ENCODE measurements at regions not wholly inside any gene's neighbourhood (a gene's known extent, or its start where the extent isn't known, plus 50 kb on each side); places are given as distances from the start of the nearest gene placed in this dataset.

DNA sequence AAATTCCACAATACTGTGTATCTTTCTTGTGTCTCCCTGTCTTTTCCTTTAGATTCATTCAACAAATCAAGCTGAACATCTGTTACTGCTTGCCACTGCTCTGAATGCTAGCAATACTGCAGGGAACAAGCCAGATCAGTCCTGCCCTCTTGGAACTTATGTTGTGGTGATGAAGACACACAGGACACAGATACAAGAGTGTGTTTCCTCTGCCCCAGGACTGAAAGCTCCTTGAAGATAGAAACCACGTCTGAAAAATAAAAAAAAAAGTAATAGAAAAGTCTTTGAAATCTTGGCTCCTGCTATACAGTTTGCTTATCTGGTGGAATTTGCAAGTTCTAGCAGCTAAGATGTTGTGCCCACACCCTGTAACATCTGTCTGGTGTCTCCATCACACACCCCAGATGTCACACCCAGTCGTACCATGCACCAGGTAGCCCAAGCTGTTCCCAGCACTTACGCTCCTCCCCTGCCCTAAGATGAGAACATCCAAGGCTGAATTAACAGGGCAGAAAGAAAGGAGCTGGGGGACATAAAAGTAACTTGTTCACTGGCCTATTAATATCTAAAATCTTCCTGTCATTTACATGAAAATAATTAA lies 80.2 kb upstream of the GALNT2 start:
- no peaks in the 10 kb centered on the region for H3K9me3 Mint-ChIP-seq
- peaks cover 0 to 8% (median 4%) of the 10 kb centered on the region in 5 donors for H3K27me3 Mint-ChIP-seq
- H3K27ac Mint-ChIP-seq = no peak overlapping the region
- H3K4me1 Mint-ChIP-seq = no peaks in the 10 kb centered on the region
- DNase-seq = no peak
- ATAC-seq = no peak
- H3K36me3 Mint-ChIP-seq = no peaks in the 10 kb centered on the region
- POLR2A ChIA-PET = no interaction called here
- H3K4me3 Mint-ChIP-seq = no peak overlapping the region

DNA sequence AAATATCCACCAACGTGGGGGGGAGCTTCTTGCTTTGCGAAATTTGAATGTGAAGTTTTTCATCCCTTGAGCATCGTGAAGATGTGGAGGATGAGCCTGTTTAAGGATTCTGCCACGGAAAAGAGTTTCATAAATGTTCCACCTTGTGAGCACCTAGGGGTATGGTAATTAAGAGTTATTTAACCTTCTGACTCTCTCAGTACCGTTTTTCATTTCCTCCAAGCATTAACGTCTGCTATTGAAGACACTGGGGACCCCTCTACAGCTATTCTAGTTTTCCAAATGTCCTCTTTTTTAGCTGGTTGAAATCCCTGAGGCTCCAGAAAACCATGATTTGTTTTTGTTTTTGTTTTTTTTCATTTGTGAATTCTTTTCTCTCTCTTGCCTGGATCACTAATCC lies 79.1 kb upstream of the GALNT2 start:
- H3K4me3 Mint-ChIP-seq = no peak overlapping the region
- peaks cover 0 to 4% (median 0%) of the 10 kb centered on the region in 5 donors for H3K27me3 Mint-ChIP-seq
- POLR2A ChIA-PET = no interaction called here
- H3K4me1 Mint-ChIP-seq = peaks cover 0 to 2% (median 0%) of the 10 kb centered on the region in 4 donors
- DNase-seq (no peak), ATAC-seq (no peak)
- H3K9me3 Mint-ChIP-seq = no peaks in the 10 kb centered on the region
- H3K36me3 Mint-ChIP-seq = no peaks in the 10 kb centered on the region
- no peak overlapping the region for H3K27ac Mint-ChIP-seq

- ATAC-seq (no peak), DNase-seq (no peak)
- Mint-ChIP-seq H3K4me1 (peaks cover 0 to 2% (median 0%) of the 10 kb centered on the region in 4 donors), H3K27me3 (peaks cover 0 to 4% (median 0%) of the 10 kb centered on the region in 5 donors), H3K9me3 (no peaks in the 10 kb centered on the region), H3K27ac (no peak overlapping the region), H3K36me3 (no peaks in the 10 kb centered on the region), H3K4me3 (no peak overlapping the region)
- POLR2A ChIA-PET = no interaction called here
Observed at GRCh38 chr1:229988534-229988933, 78.5 kb upstream of the GALNT2 start.

DNA sequence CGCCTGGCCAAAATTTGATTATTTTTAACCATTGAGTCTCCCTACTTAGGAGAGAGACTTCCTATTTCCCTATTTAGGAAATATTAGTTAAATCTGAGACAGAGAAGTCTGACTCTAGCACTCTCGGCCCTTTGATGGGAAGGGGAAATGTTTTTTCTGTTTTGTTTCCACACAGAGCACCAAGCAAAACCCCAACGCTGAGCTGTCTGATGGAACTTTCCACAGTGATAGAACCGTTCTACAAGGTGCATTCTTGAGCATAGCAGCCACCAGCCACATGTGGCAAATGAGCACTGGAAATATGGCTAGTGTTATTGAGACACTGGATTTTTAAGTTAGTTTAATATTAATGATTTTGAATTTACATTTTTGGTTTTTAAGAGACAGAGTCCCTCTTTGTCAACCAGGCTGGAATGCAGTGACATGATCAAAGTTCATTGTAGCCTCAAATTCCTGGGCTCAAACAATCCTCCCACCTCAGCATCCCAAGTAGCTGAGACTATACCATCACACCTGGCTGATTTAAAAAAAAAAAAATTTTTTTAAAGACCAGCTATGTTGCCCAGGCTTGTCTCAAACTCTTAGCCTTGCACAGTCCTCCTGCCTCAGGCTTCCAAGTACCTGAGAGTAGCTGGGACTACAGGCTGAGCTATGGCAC lies 77.3 kb upstream of the GALNT2 start:
- peaks cover 0 to 4% (median 0%) of the 10 kb centered on the region in 5 donors for H3K27me3 Mint-ChIP-seq
- peaks cover 0 to 2% (median 0%) of the 10 kb centered on the region in 4 donors for H3K4me1 Mint-ChIP-seq
- H3K4me3 Mint-ChIP-seq = no peak overlapping the region
- no peak for ATAC-seq
- no peaks in the 10 kb centered on the region for H3K36me3 Mint-ChIP-seq
- no peak for DNase-seq
- no peaks in the 10 kb centered on the region for H3K9me3 Mint-ChIP-seq
- no peak overlapping the region for H3K27ac Mint-ChIP-seq
- POLR2A ChIA-PET = no interaction called here

DNA sequence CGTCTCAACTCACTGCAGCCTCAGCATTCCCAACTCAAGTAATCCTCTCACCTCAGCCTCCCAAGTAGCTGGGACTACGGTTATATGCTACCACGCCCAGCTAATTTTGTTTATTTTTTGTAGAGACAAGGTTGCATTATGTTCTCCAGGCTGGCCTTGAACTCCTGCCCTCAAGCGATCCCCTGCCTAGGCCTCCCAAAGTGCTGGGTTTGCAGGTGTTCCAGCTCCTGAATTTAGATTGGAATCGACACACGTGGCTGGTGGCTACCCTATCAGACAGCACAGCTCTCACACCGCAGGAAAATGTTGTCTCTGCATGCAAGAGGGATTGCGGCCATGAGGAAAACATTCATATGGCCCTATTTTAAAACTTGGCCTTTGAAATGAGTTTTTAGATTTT lies 76.7 kb upstream of the GALNT2 start:
- POLR2A ChIA-PET = no interaction called here
- H3K4me1 Mint-ChIP-seq = peaks cover 0 to 2% (median 0%) of the 10 kb centered on the region in 4 donors

DNA sequence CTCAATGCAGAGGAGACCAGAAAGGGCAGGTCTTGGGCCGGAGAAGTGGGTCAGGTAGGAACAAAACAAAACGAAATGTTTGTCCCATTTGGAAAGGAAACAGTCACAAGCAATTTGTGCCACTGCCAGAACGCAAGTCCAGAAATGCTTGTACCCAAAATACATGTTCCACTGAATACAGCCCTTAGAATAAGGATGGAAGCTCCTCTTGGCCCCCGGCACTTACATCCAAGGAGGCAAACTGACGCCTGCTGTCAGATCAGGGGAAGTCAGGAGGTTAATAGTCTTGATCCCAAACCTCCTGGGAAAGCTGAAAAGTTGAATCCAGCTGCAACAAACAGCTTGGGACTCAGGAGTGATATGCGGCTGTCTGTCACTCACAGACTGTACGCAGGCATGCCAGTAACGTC lies 75.9 kb upstream of the GALNT2 start:
- ATAC-seq = no peak
- H3K27ac Mint-ChIP-seq = no peak overlapping the region

More for the DNA sequence above, 76.7 kb upstream of the GALNT2 start:
- no peak for DNase-seq
- H3K9me3 Mint-ChIP-seq = no peaks in the 10 kb centered on the region
- no peak overlapping the region for H3K4me3 Mint-ChIP-seq
- H3K36me3 Mint-ChIP-seq = no peaks in the 10 kb centered on the region
- H3K27me3 Mint-ChIP-seq = peaks cover 0 to 4% (median 0%) of the 10 kb centered on the region in 5 donors
- no peak overlapping the region for H3K27ac Mint-ChIP-seq
- no peak for ATAC-seq

DNA sequence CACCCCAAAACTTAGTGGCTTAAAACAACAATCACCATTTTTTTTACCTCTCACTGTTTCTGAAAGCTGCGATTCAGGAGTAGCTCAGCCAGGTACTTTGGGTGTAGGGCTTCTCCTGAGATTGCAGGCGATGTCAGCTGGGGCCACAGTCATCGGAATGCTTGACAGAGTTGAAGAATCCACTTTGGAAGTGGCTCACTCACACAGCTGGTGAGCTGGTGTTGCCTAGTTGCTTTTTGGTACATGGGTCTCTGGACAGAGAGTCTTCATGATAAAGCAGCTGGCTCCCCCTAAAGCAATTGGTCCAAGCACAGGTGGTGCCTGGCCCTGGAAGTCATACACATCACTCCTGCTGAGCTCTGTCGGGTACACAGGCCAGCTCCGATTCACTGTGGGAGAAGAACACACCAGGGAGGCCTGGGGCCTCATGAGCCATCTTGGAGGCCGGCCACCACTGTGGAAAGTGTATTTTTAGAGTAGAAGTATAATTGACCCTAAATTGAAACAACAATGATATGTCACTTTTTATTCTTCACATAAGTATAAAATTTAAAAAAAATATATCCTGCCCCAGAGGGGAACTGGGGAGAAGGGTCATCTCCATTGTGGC lies 75.2 kb upstream of the GALNT2 start:
- peaks cover 0 to 2% (median 0%) of the 10 kb centered on the region in 4 donors for H3K4me1 Mint-ChIP-seq
- POLR2A ChIA-PET = no interaction called here
- H3K36me3 Mint-ChIP-seq = no peaks in the 10 kb centered on the region
- H3K4me3 Mint-ChIP-seq = no peak overlapping the region
- DNase-seq = no peak
- H3K9me3 Mint-ChIP-seq = no peaks in the 10 kb centered on the region
- peaks cover 0 to 4% (median 0%) of the 10 kb centered on the region in 5 donors for H3K27me3 Mint-ChIP-seq
- ATAC-seq = no peak
- H3K27ac Mint-ChIP-seq = no peak overlapping the region

More for the DNA sequence above, 75.9 kb upstream of the GALNT2 start:
- POLR2A ChIA-PET = no interaction called here
- peaks cover 0 to 2% (median 0%) of the 10 kb centered on the region in 4 donors for H3K4me1 Mint-ChIP-seq
- no peaks in the 10 kb centered on the region for H3K36me3 Mint-ChIP-seq
- H3K9me3 Mint-ChIP-seq = no peaks in the 10 kb centered on the region
- no peak for DNase-seq
- H3K27me3 Mint-ChIP-seq = peaks cover 0 to 4% (median 0%) of the 10 kb centered on the region in 5 donors
- no peak overlapping the region for H3K4me3 Mint-ChIP-seq

DNA sequence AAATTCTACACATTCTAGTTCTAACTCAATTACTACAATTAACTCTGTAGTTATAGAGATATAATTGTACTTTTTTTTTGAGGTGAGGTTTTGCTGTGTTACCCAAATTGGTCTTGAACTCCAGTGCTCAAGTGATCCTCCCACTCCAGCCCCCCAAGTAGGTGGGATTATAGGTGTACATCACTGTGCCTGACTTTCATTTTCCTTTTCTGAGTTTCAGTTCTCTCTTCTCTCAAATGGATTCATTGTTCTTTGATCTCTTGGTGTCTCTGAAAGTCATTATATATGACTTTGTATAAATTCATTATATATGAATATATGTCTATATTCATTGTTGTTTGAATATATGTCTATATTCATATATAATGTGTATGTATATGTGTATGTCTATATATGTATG lies 74.0 kb upstream of the GALNT2 start:
- Mint-ChIP-seq H3K27me3 (peaks cover 0 to 4% (median 0%) of the 10 kb centered on the region in 5 donors), H3K9me3 (no peaks in the 10 kb centered on the region), H3K4me3 (no peak overlapping the region), H3K36me3 (no peaks in the 10 kb centered on the region), H3K4me1 (peaks cover 0 to 2% (median 0%) of the 10 kb centered on the region in 4 donors), H3K27ac (no peak overlapping the region)
- no peak for ATAC-seq
- no peak for DNase-seq
- POLR2A ChIA-PET = no interaction called here

- DNase-seq (no peak), ATAC-seq (no peak)
- Mint-ChIP-seq H3K27ac (no peak overlapping the region), H3K36me3 (no peaks in the 10 kb centered on the region), H3K4me3 (no peak overlapping the region), H3K27me3 (no peaks in the 10 kb centered on the region), H3K4me1 (peaks cover 0 to 2% (median 0%) of the 10 kb centered on the region in 4 donors), H3K9me3 (no peaks in the 10 kb centered on the region)
- POLR2A ChIA-PET = no interaction called here
Observed at GRCh38 chr1:229993894-229994293, 73.1 kb upstream of the GALNT2 start.

GRCh38 chr1:229999004-229999670 lies 67.9 kb upstream of the GALNT2 start:
- POLR2A ChIA-PET = no interaction called here
- ATAC-seq = no peak

GRCh38 chr1:230000493-230001184 lies 66.4 kb upstream of the GALNT2 start:
- DNase-seq (no peak), ATAC-seq (no peak)
- Mint-ChIP-seq H3K27me3 (peaks cover 0 to 3% (median 0%) of the 10 kb centered on the region in 5 donors), H3K36me3 (no peaks in the 10 kb centered on the region), H3K9me3 (no peaks in the 10 kb centered on the region), H3K4me3 (no peak overlapping the region), H3K27ac (no peak overlapping the region), H3K4me1 (no peaks in the 10 kb centered on the region)
- POLR2A ChIA-PET = no interaction called here

More at GRCh38 chr1:229999004-229999670, 67.9 kb upstream of the GALNT2 start:
- H3K4me1 Mint-ChIP-seq = no peaks in the 10 kb centered on the region
- H3K27ac Mint-ChIP-seq = no peak overlapping the region
- H3K4me3 Mint-ChIP-seq = no peak overlapping the region
- no peaks in the 10 kb centered on the region for H3K27me3 Mint-ChIP-seq
- no peaks in the 10 kb centered on the region for H3K9me3 Mint-ChIP-seq
- no peak for DNase-seq
- H3K36me3 Mint-ChIP-seq = no peaks in the 10 kb centered on the region

DNA sequence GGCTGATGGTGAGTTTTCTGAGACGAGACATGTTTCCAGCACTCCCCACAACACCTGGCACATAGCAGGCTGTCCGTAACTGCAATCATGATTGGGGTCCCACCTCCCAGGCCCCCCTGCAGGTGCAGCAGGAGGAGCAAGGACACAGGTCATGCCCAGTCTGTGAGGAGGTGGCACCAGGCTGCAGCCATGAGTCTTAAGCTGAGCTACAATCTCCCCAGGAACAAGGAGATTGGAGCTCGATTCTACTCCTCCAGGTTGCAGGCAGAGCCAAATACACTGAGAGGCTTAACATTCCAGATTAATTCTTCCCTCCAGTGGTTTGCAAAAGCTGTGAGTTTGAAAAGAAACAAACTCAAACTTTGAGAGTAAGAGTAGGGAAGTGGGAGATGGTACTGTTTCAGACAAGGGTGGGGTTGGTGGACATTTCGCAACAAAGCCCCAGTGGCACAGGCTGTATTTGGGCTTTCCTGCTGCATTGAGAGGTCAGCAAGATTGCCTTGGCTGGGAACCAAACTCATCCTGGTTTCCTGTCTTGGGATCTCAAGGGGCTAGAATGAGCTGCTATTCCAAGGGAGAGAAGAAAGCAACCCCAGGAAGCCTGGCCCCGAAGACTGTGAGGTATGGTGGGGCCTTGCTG lies 64.8 kb upstream of the GALNT2 start:
- no peaks in the 10 kb centered on the region for H3K9me3 Mint-ChIP-seq
- no peak for ATAC-seq
- H3K4me3 Mint-ChIP-seq = no peak overlapping the region
- H3K36me3 Mint-ChIP-seq = no peaks in the 10 kb centered on the region
- H3K4me1 Mint-ChIP-seq = no peaks in the 10 kb centered on the region
- H3K27me3 Mint-ChIP-seq = peaks cover 0 to 4% (median 2%) of the 10 kb centered on the region in 5 donors
- POLR2A ChIA-PET = no interaction called here
- peak in 1 of 10 donors; percentile 26 for DNase-seq
- H3K27ac Mint-ChIP-seq = peak overlapping the region in 1 of 10 donors; percentile 51

Measured in naive thymus-derived CD8-positive, alpha-beta T cell (primary cell).